ENCODE measurements at regions not wholly inside any gene's neighbourhood (a gene's known extent, or its start where the extent isn't known, plus 50 kb on each side); places are given as distances from the start of the nearest gene placed in this dataset.

DNA sequence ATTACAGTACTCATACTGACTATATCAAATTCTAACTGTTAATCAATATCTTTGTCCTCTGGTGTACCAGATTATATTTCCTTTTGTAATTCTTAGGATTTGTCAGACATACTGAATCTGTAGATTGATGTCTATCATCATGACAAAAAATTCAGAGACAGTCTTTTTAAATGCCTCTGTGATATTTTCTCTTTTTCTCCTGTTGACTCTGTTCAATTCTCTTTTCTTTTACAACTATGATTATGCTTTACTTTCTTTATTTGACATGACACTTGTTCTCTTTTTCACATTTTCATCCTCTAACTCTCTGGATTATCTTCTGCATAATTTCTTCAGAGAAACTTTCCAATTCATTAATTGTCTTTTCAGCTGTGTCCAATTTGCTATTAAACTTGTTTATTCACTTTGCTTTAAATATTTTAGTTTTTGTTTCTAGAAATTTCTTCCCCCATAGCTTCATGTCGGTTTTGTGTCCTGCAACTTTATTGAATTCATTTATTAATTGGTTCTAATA lies 153.6 kb downstream of the PFKFB3 start:
- DNase-seq (no peak), ATAC-seq (no peak)
- no peaks in the 10 kb centered on the region for H3K9me3 ChIP-seq
- no peaks in the 10 kb centered on the region for H3K4me1 ChIP-seq
- no peak overlapping the region for H3K4me3 ChIP-seq
- H3K27me3 ChIP-seq: no peaks in the 10 kb centered on the region
- intact Hi-C loops (cut with DNase I): no loop called here
- H3K27ac ChIP-seq: no peak overlapping the region
- no peak for TF ChIP-seq CTCF (IDR thresholded peaks at IDR 0.05)
- no peaks in the 10 kb centered on the region for H3K36me3 ChIP-seq

DNA sequence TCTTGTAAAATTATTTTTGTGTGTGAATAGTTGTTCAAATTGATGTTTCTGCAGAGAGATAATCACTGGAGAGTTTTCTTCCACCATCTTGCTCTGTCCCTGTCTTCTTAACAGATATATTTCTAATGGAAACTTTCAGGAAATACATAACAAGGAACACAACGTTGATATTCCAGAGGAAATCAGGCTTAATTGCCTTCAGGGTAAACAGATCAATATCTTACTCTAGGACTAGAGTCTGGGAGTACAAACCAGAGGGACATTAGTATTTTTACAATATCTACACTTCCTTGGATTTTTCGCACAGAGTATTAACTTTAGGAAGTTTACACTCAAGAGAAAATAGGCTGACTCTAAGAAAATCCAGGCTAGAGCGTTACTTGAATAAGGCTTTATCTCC lies 159.1 kb downstream of the PFKFB3 start:
- intact Hi-C loops (cut with DNase I): no loop called here
- no peaks in the 10 kb centered on the region for H3K4me1 ChIP-seq
- no peak for TF ChIP-seq CTCF (IDR thresholded peaks at IDR 0.05)
- no peak overlapping the region for H3K27ac ChIP-seq
- H3K9me3 ChIP-seq: no peaks in the 10 kb centered on the region
- ATAC-seq: no peak
- no peaks in the 10 kb centered on the region for H3K36me3 ChIP-seq
- no peak for DNase-seq
- no peak overlapping the region for H3K4me3 ChIP-seq
- no peaks in the 10 kb centered on the region for H3K27me3 ChIP-seq

DNA sequence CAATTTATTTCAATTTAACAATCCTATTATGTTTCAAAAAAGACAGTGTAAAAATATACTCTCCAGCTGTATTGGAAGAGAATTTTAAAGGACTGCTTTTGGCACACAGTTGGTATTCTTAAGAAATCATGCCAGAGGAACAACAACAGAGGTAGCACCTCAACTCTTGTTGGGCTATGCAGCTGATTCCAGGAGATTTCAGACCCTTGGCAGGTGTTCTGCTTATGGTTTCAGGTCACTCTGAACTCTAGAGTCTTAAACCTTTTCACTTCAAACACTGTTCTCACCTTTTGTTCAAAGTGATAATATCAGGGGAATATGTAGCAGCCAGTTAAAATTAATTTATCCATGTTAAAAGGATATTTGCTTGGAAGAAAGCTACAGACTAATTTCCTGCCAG lies 160.1 kb downstream of the PFKFB3 start:
- no peak for DNase-seq
- Histone ChIP-seq H3K4me3 (no peak overlapping the region), H3K36me3 (no peaks in the 10 kb centered on the region), H3K27ac (no peak overlapping the region), H3K27me3 (no peaks in the 10 kb centered on the region), H3K9me3 (no peaks in the 10 kb centered on the region), H3K4me1 (no peaks in the 10 kb centered on the region)
- intact Hi-C loops (cut with DNase I): no loop called here
- no peak for TF ChIP-seq CTCF (IDR thresholded peaks at IDR 0.05)
- ATAC-seq: no peak

GRCh38 chr10:6363511-6363910 lies 160.8 kb downstream of the PFKFB3 start:
- DNase-seq (no peak), ATAC-seq (no peak)
- Histone ChIP-seq H3K4me1 (no peaks in the 10 kb centered on the region), H3K27me3 (no peaks in the 10 kb centered on the region), H3K36me3 (no peaks in the 10 kb centered on the region), H3K4me3 (no peak overlapping the region), H3K9me3 (no peaks in the 10 kb centered on the region), H3K27ac (no peak overlapping the region)
- no peak for TF ChIP-seq CTCF (IDR thresholded peaks at IDR 0.05)
- intact Hi-C loops (cut with DNase I): no loop called here

DNA sequence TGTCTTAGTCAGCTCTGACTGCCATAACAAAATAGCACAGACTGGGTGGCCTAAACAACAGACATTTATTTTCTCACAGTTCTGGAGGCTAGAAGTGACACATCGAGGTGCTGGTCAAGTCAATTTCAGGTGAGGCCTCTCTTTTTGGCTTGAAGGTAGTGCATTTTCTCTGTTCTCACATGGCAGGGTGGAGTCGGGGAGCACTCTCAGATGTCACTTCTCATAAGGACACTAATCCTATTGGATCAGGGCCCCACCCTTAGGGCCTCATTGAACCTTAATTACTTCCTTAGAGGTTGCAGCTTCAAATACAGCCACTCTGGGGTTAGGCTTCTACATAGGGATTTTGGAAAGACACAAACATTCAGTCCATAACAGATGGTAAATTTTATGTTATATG lies 161.6 kb downstream of the PFKFB3 start:
- no peak for TF ChIP-seq CTCF (IDR thresholded peaks at IDR 0.05)
- no peaks in the 10 kb centered on the region for H3K36me3 ChIP-seq
- H3K27me3 ChIP-seq: no peaks in the 10 kb centered on the region
- no peak for DNase-seq
- H3K9me3 ChIP-seq: no peaks in the 10 kb centered on the region
- intact Hi-C loops (cut with DNase I): no loop called here
- no peak for ATAC-seq
- no peaks in the 10 kb centered on the region for H3K4me1 ChIP-seq
- H3K27ac ChIP-seq: no peak overlapping the region
- no peak overlapping the region for H3K4me3 ChIP-seq

- ATAC-seq (peak; percentile 24), DNase-seq (no peak)
- intact Hi-C loops (cut with DNase I): no loop called here
- Histone ChIP-seq H3K9me3 (no peaks in the 10 kb centered on the region), H3K4me3 (no peak overlapping the region), H3K27ac (peak overlapping the region; percentile 7), H3K4me1 (no peaks in the 10 kb centered on the region), H3K27me3 (no peaks in the 10 kb centered on the region), H3K36me3 (no peaks in the 10 kb centered on the region)
- TF ChIP-seq CTCF (IDR thresholded peaks at IDR 0.05): no peak
These were observed 162.2 kb downstream of the PFKFB3 start for GRCh38 chr10:6364893-6365292.
